GM18909 (cell line): ENCODE measurements at regions not wholly inside any gene's neighbourhood (a gene's known extent, or its start where the extent isn't known, plus 50 kb on each side); places are given as distances from the start of the nearest gene placed in this dataset.
"Not testable (repeated sequence)": the region's sequence is repeated elsewhere in the genome, so short reads cannot be mapped to it uniquely, and the experiment has no call there.

Source experiments
- ATAC-seq: cut with Tn5 transposase; IDR thresholded peaks from one replicate; pipeline ENCODE4 v1.9.1; 2021; ENCODE audit warnings: mild to moderate bottlenecking; ENCODE audit not compliant: unreplicated experiment, poor library complexity

GRCh38 chr13:97770231-97770630 is 183.2 kb upstream of the IPO5 start:
- not testable (repeated sequence) for ATAC-seq

GRCh38 chr13:97772466-97772865 is 181.0 kb upstream of the IPO5 start:
- not testable (repeated sequence) for ATAC-seq

GRCh38 chr13:97774391-97775100 is 178.9 kb upstream of the IPO5 start:
- not testable (repeated sequence) for ATAC-seq

- no peak for ATAC-seq
Observed at GRCh38 chr13:97780486-97780885, 173.0 kb upstream of the IPO5 start.

GRCh38 chr13:97781891-97782305 is 171.6 kb upstream of the IPO5 start:
- ATAC-seq: no peak

GRCh38 chr13:97786510-97786909 is 167.0 kb upstream of the IPO5 start:
- no peak for ATAC-seq

- no peak for ATAC-seq
Observed at GRCh38 chr13:97797553-97797952, 155.9 kb upstream of the IPO5 start.

GRCh38 chr13:97798171-97798821 is 155.2 kb upstream of the IPO5 start:
- no peak for ATAC-seq

- ATAC-seq: no peak
Observed at GRCh38 chr13:97798836-97799235, 154.6 kb upstream of the IPO5 start.

- no peak for ATAC-seq
Observed at GRCh38 chr13:97802213-97802612, 151.3 kb upstream of the IPO5 start.

- ATAC-seq: no peak
Observed at GRCh38 chr13:97809576-97809975, 143.9 kb upstream of the IPO5 start.

- ATAC-seq: no peak
Observed at GRCh38 chr13:97810152-97810551, 143.3 kb upstream of the IPO5 start.

GRCh38 chr13:97822377-97822776 is 131.1 kb upstream of the IPO5 start:
- ATAC-seq: no peak

GRCh38 chr13:97826421-97827012 is 127.0 kb upstream of the IPO5 start:
- no peak for ATAC-seq

- no peak for ATAC-seq
Observed at GRCh38 chr13:97834250-97834649, 119.2 kb upstream of the IPO5 start.

GRCh38 chr13:97843189-97843588 is 110.3 kb upstream of the IPO5 start:
- ATAC-seq: no peak

GRCh38 chr13:97844151-97844550 is 109.3 kb upstream of the IPO5 start:
- no peak for ATAC-seq

- ATAC-seq: no peak
Observed at GRCh38 chr13:97848886-97849285, 104.6 kb upstream of the IPO5 start.

- peak; percentile 93 for ATAC-seq
Observed at GRCh38 chr13:97849305-97849704, 104.2 kb upstream of the IPO5 start.

GRCh38 chr13:97851269-97851668 is 102.2 kb upstream of the IPO5 start:
- ATAC-seq: no peak

GRCh38 chr13:97852181-97852874 is 101.1 kb upstream of the IPO5 start:
- no peak for ATAC-seq
